AG09309 (cell line): ENCODE measurements at regions not wholly inside any gene's neighbourhood (a gene's known extent, or its start where the extent isn't known, plus 50 kb on each side); places are given as distances from the start of the nearest gene placed in this dataset.

Source experiments
- DNase-seq: peaks from one replicate; pipeline ENCODE4 v3.0.0-alpha.2; 2010; ENCODE audit warnings: low read depth
- H3K4me3 ChIP-seq: 2 replicates; pipeline ENCODE4 v1.5.1; 2011; ENCODE audit warnings: mild to moderate bottlenecking, low read depth, low read length, moderate library complexity; ENCODE audit not compliant: control insufficient read depth
- TF ChIP-seq, protein P1 (sequence below): IDR thresholded peaks from 2 replicates; pipeline ENCODE4 v1.5.1; 2011; ENCODE audit warnings: mild to moderate bottlenecking, low read depth, low read length, inconsistent platforms; ENCODE audit not compliant: insufficient read depth, control insufficient read depth; ENCODE audit errors: missing control alignments

DNA sequence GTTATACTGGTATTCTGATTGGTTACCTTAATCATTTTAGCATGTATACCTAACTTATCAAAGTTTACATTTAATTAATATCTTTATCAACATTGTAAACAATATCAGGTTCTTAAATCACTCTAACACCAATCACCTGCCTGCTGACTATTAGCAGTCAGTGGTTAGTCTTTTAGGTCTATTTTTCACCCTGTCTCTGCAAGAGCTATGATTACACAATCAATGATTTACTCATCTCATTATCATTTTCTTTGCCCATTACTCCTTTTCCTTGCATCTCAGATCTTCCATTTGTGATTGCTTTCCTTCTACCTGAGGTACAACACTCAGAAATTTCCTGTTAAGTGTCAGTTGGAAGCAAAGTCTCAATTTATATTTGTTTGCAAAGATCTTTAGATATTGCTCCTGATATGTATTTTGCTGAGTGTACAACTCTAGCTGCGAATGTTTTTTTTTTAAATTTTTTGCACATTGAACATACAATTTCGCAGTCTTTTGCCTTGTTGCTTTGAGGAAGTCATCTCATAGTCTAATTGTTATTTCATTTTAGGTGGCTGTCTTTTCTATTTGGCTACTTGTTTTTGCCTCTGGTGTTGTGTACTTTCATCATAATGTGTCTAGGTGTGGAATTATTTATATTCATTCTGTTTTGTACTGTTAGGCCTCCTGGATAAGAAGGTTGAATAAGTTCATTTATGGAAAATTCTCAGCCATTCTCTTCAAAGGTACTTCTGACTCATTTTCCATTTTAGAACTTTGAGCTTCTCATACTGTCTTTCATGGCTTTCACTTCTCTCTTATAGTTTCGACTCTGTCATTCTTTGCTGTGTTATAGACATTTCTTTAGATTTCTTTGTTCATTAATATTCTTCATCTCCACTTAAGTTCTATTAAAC lies 104.9 kb upstream of the CEP162 start:
- TF ChIP-seq, protein P1, sequence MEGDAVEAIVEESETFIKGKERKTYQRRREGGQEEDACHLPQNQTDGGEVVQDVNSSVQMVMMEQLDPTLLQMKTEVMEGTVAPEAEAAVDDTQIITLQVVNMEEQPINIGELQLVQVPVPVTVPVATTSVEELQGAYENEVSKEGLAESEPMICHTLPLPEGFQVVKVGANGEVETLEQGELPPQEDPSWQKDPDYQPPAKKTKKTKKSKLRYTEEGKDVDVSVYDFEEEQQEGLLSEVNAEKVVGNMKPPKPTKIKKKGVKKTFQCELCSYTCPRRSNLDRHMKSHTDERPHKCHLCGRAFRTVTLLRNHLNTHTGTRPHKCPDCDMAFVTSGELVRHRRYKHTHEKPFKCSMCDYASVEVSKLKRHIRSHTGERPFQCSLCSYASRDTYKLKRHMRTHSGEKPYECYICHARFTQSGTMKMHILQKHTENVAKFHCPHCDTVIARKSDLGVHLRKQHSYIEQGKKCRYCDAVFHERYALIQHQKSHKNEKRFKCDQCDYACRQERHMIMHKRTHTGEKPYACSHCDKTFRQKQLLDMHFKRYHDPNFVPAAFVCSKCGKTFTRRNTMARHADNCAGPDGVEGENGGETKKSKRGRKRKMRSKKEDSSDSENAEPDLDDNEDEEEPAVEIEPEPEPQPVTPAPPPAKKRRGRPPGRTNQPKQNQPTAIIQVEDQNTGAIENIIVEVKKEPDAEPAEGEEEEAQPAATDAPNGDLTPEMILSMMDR: no peak
- H3K4me3 ChIP-seq: no peak overlapping the region
- DNase-seq: no peak

DNA sequence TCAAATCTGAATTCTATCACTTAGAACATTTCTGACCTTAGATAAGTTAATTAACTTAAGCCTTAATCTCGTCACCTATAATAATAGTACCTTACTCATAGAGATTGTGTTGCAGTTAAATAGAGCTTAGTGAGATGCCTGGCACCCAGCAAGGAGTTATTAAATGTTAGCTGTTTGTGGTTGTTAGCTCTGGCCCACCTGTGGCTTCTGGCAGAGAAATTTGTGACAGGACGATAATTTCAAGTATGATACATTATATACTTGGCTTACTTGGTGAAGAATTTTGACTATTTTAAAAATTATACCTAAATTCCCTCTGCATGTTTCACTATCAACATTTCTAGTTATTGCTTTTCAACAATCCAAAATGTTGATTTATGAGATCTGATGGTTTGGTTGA lies 102.9 kb upstream of the CEP162 start:
- TF ChIP-seq, protein P1: no peak

DNA sequence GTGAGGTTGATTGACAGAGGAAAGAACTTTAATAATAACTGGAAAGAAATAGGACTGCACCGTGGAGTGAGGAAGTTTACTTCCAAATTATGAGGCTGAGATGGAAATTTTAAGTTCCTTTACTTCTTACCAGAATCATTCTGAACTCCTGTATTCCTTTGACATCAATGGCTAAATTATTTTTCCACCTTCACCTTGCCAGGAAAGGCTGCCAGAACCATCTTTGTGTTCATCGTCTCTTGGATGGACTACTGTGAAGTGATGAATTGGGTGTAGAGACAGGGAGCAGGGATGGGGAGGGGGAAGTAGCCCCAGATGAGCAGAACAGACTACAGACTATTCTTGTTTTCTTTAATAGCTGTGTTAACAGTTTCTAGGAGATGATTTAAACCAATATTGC lies 102.1 kb upstream of the CEP162 start:
- TF ChIP-seq, protein P1: no peak
- H3K4me3 ChIP-seq: no peak overlapping the region
- DNase-seq: no peak

More for the DNA sequence above, 102.9 kb upstream of the CEP162 start:
- no peak overlapping the region for H3K4me3 ChIP-seq
- no peak for DNase-seq

DNA sequence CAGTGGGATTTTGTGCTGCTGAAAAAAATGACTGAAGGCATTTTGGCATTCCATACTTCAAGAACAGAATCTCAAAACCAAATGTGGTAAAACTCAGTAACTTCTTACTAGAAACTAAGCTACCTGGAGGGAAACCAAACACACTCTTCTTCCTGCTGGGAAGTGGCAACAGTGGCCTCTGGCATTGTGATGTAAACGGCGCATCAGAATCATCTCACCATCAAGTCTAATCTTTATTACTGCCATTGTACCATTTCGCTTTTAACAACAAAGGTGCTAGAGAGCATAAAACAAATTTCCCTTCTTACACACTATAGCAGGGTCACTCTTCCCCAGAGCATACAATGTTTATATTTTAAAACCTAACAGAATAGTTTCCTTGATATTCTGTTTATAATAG lies 101.6 kb upstream of the CEP162 start:
- no peak overlapping the region for H3K4me3 ChIP-seq
- no peak for DNase-seq
- TF ChIP-seq, protein P1: no peak

DNA sequence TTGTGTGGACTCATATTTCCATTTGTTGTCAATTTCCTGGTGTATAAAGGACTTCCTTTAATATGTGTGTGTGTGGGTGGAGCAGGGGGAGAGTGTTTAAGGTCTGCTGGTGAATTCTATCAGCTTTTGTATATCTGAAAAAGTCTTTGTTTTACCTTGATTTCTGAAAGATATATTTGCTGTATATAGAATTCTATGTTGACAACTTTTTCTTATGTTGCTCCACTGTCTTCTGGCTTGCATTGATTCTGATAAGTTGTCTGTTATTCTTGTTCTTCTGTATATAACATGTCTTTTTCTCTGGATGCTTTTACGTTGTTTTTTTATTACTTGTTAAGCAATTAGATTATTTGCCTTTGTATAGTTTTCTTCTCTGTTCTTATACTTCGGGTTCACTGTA lies 90.0 kb upstream of the CEP162 start:
- no peak overlapping the region for H3K4me3 ChIP-seq
- DNase-seq: no peak
- TF ChIP-seq, protein P1: no peak

DNA sequence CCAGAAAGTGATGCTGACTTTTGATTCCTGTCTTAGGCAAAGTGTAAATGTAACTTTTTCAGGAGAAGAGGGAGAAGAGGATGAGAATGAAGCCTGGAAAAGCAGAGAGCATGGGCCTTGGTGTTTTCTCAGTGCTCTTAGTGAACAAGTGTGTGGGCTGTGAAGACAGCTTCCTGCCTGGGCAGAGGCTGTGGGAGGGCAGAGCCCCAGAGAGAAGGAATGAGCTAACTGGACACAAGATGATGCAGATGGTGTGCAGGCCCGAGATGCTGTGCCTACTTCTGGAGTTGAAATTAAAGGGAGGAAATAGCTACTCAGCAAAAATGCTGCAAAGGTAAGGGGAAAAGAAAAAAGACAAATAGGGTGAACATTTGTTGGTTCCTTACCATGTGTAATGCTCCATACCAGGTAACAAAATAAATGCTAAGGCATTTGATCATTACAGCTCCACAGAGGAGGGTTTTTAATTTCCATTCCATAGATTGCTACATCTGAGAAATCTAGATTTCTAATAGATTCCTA lies 87.0 kb upstream of the CEP162 start:
- TF ChIP-seq, protein P1: no peak
- H3K4me3 ChIP-seq: no peak overlapping the region
- DNase-seq: no peak

DNA sequence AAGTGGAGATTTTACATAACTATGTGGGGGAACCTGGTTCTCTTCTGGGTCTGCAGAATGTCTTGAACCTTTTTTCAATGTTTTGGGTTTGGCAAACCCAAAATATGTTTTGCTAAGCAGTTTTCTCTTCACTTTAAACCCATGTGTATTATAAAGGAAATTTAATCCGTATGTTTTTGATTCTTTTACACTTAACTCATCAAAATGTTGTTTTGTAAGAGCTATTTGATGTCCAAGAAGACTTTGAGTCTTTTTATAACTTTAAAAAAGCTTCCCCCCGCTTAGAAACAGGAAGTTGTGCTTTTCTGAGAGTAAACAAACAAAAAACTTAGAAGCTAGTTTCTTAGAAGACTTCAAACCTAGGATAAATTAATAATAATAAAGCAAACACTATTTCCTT lies 81.9 kb upstream of the CEP162 start:
- no peak for DNase-seq
- TF ChIP-seq, protein P1: no peak

More for the DNA sequence above, 81.9 kb upstream of the CEP162 start:
- H3K4me3 ChIP-seq: no peak overlapping the region
